ENCODE measurements at regions not wholly inside any gene's neighbourhood (a gene's known extent, or its start where the extent isn't known, plus 50 kb on each side); places are given as distances from the start of the nearest gene placed in this dataset.
"Not testable (repeated sequence)": the region's sequence is repeated elsewhere in the genome, so short reads cannot be mapped to it uniquely, and the experiment has no call there.

- Histone ChIP-seq H3K36me3 (ENCODE audit: control insufficient read depth in 3 of 3, insufficient read depth in 2 of 3, low read depth in 1 of 3, low read length in 3 of 3) (no peaks in the 10 kb centered on the region), H3K4me1 (ENCODE audit: control insufficient read depth in 3 of 3, insufficient read depth in 2 of 3, low read depth in 1 of 3, low read length in 2 of 3) (no peaks in the 10 kb centered on the region), H3K27ac (ENCODE audit: low read depth in 1 of 3, low read length in 2 of 3) (no peak overlapping the region), H3K9me3 (ENCODE audit: control insufficient read depth in 2 of 2, insufficient read depth in 1 of 2, low read depth in 1 of 2, low read length in 1 of 2) (no peaks in the 10 kb centered on the region), H3K27me3 (ENCODE audit: control insufficient read depth in 3 of 3, insufficient read depth in 3 of 3, low read length in 3 of 3) (no peaks in the 10 kb centered on the region), H3K4me3 (ENCODE audit: low read depth in 1 of 3, low read length in 3 of 3) (no peak overlapping the region)
- DNase-seq (no peak), FAIRE-seq (no peak)
- WGBS, 3 donors: 45 to 62% (median 55%) methylated on average over 4 of the region's 4 CpGs
These were observed 891.7 kb upstream of the MIR17HG start for GRCh38 chr13:90455823-90456222.

- no peaks in the 10 kb centered on the region for H3K36me3 ChIP-seq (ENCODE audit: control insufficient read depth in 3 of 3, insufficient read depth in 2 of 3, low read depth in 1 of 3, low read length in 3 of 3)
- no peak for FAIRE-seq
- H3K4me3 ChIP-seq (ENCODE audit: low read depth in 1 of 3, low read length in 3 of 3): no peak overlapping the region
- DNase-seq: no peak
- H3K9me3 ChIP-seq (ENCODE audit: control insufficient read depth in 2 of 2, insufficient read depth in 1 of 2, low read depth in 1 of 2, low read length in 1 of 2): no peaks in the 10 kb centered on the region
- no peaks in the 10 kb centered on the region for H3K4me1 ChIP-seq (ENCODE audit: control insufficient read depth in 3 of 3, insufficient read depth in 2 of 3, low read depth in 1 of 3, low read length in 2 of 3)
- no peaks in the 10 kb centered on the region for H3K27me3 ChIP-seq (ENCODE audit: control insufficient read depth in 3 of 3, insufficient read depth in 3 of 3, low read length in 3 of 3)
- H3K27ac ChIP-seq (ENCODE audit: low read depth in 1 of 3, low read length in 2 of 3): no peak overlapping the region
- 36 to 71% (median 48%) methylated on average over 3 of the region's 3 CpGs for whole genome bisulfite sequencing, 3 donors
These were observed 886.1 kb upstream of the MIR17HG start for GRCh38 chr13:90461398-90461797.

GRCh38 chr13:90477216-90477615 lies 870.3 kb upstream of the MIR17HG start:
- no peaks in the 10 kb centered on the region for H3K27me3 ChIP-seq (ENCODE audit: control insufficient read depth in 3 of 3, insufficient read depth in 3 of 3, low read length in 3 of 3)
- H3K4me1 ChIP-seq (ENCODE audit: control insufficient read depth in 3 of 3, insufficient read depth in 2 of 3, low read depth in 1 of 3, low read length in 2 of 3): no peaks in the 10 kb centered on the region
- FAIRE-seq: no peak
- no peak for DNase-seq
- H3K4me3 ChIP-seq (ENCODE audit: low read depth in 1 of 3, low read length in 3 of 3): no peak overlapping the region
- H3K9me3 ChIP-seq (ENCODE audit: control insufficient read depth in 2 of 2, insufficient read depth in 1 of 2, low read depth in 1 of 2, low read length in 1 of 2): peaks cover 0 to 3% of the 10 kb centered on the region in 2 donors
- no peaks in the 10 kb centered on the region for H3K36me3 ChIP-seq (ENCODE audit: control insufficient read depth in 3 of 3, insufficient read depth in 2 of 3, low read depth in 1 of 3, low read length in 3 of 3)
- H3K27ac ChIP-seq (ENCODE audit: low read depth in 1 of 3, low read length in 2 of 3): no peak overlapping the region

GRCh38 chr13:90483906-90484305 lies 863.6 kb upstream of the MIR17HG start:
- 77 to 85% (median 79%) methylated on average over 1 of the region's 1 CpG for WGBS, 3 donors
- no peak for DNase-seq
- FAIRE-seq: no peak
- Histone ChIP-seq H3K4me3 (ENCODE audit: low read depth in 1 of 3, low read length in 3 of 3) (no peak overlapping the region), H3K27me3 (ENCODE audit: control insufficient read depth in 3 of 3, insufficient read depth in 3 of 3, low read length in 3 of 3) (no peaks in the 10 kb centered on the region), H3K9me3 (ENCODE audit: control insufficient read depth in 2 of 2, insufficient read depth in 1 of 2, low read depth in 1 of 2, low read length in 1 of 2) (peaks cover 0 to 3% of the 10 kb centered on the region in 2 donors), H3K36me3 (ENCODE audit: control insufficient read depth in 3 of 3, insufficient read depth in 2 of 3, low read depth in 1 of 3, low read length in 3 of 3) (no peaks in the 10 kb centered on the region), H3K4me1 (ENCODE audit: control insufficient read depth in 3 of 3, insufficient read depth in 2 of 3, low read depth in 1 of 3, low read length in 2 of 3) (no peaks in the 10 kb centered on the region), H3K27ac (ENCODE audit: low read depth in 1 of 3, low read length in 2 of 3) (no peak overlapping the region)

- H3K4me3 ChIP-seq (ENCODE audit: low read depth in 1 of 3, low read length in 3 of 3): no peak overlapping the region
- H3K27ac ChIP-seq (ENCODE audit: low read depth in 1 of 3, low read length in 2 of 3): no peak overlapping the region
- H3K27me3 ChIP-seq (ENCODE audit: control insufficient read depth in 3 of 3, insufficient read depth in 3 of 3, low read length in 3 of 3): no peaks in the 10 kb centered on the region
- no peak for FAIRE-seq
- no peak for DNase-seq
- H3K36me3 ChIP-seq (ENCODE audit: control insufficient read depth in 3 of 3, insufficient read depth in 2 of 3, low read depth in 1 of 3, low read length in 3 of 3): no peaks in the 10 kb centered on the region
- H3K9me3 ChIP-seq (ENCODE audit: control insufficient read depth in 2 of 2, insufficient read depth in 1 of 2, low read depth in 1 of 2, low read length in 1 of 2): no peaks in the 10 kb centered on the region
- no peaks in the 10 kb centered on the region for H3K4me1 ChIP-seq (ENCODE audit: control insufficient read depth in 3 of 3, insufficient read depth in 2 of 3, low read depth in 1 of 3, low read length in 2 of 3)
These were observed 862.1 kb upstream of the MIR17HG start for GRCh38 chr13:90485436-90485835.

GRCh38 chr13:90492872-90493271 lies 854.6 kb upstream of the MIR17HG start:
- WGBS, 3 donors: 66 to 83% (median 81%) methylated on average over 2 of the region's 2 CpGs
- Histone ChIP-seq H3K9me3 (ENCODE audit: control insufficient read depth in 2 of 2, insufficient read depth in 1 of 2, low read depth in 1 of 2, low read length in 1 of 2) (no peaks in the 10 kb centered on the region), H3K27ac (ENCODE audit: low read depth in 1 of 3, low read length in 2 of 3) (no peak overlapping the region), H3K36me3 (ENCODE audit: control insufficient read depth in 3 of 3, insufficient read depth in 2 of 3, low read depth in 1 of 3, low read length in 3 of 3) (no peaks in the 10 kb centered on the region), H3K4me1 (ENCODE audit: control insufficient read depth in 3 of 3, insufficient read depth in 2 of 3, low read depth in 1 of 3, low read length in 2 of 3) (no peaks in the 10 kb centered on the region), H3K27me3 (ENCODE audit: control insufficient read depth in 3 of 3, insufficient read depth in 3 of 3, low read length in 3 of 3) (no peaks in the 10 kb centered on the region), H3K4me3 (ENCODE audit: low read depth in 1 of 3, low read length in 3 of 3) (no peak overlapping the region)
- no peak for FAIRE-seq
- no peak for DNase-seq

GRCh38 chr13:90493667-90494066 lies 853.8 kb upstream of the MIR17HG start:
- H3K36me3 ChIP-seq (ENCODE audit: control insufficient read depth in 3 of 3, insufficient read depth in 2 of 3, low read depth in 1 of 3, low read length in 3 of 3): no peaks in the 10 kb centered on the region
- 70 to 75% (median 73%) methylated on average over 2 of the region's 2 CpGs for WGBS, 3 donors
- no peaks in the 10 kb centered on the region for H3K27me3 ChIP-seq (ENCODE audit: control insufficient read depth in 3 of 3, insufficient read depth in 3 of 3, low read length in 3 of 3)
- no peak overlapping the region for H3K27ac ChIP-seq (ENCODE audit: low read depth in 1 of 3, low read length in 2 of 3)
- no peaks in the 10 kb centered on the region for H3K4me1 ChIP-seq (ENCODE audit: control insufficient read depth in 3 of 3, insufficient read depth in 2 of 3, low read depth in 1 of 3, low read length in 2 of 3)
- no peaks in the 10 kb centered on the region for H3K9me3 ChIP-seq (ENCODE audit: control insufficient read depth in 2 of 2, insufficient read depth in 1 of 2, low read depth in 1 of 2, low read length in 1 of 2)
- H3K4me3 ChIP-seq (ENCODE audit: low read depth in 1 of 3, low read length in 3 of 3): no peak overlapping the region
- no peak for DNase-seq
- no peak for FAIRE-seq

GRCh38 chr13:90494849-90495248 lies 852.6 kb upstream of the MIR17HG start:
- not testable (repeated sequence) for H3K4me1 ChIP-seq (ENCODE audit: control insufficient read depth in 3 of 3, insufficient read depth in 2 of 3, low read depth in 1 of 3, low read length in 2 of 3); H3K27ac ChIP-seq (ENCODE audit: low read depth in 1 of 3, low read length in 2 of 3); H3K9me3 ChIP-seq (ENCODE audit: control insufficient read depth in 2 of 2, insufficient read depth in 1 of 2, low read depth in 1 of 2, low read length in 1 of 2); FAIRE-seq; H3K36me3 ChIP-seq (ENCODE audit: control insufficient read depth in 3 of 3, insufficient read depth in 2 of 3, low read depth in 1 of 3, low read length in 3 of 3); H3K27me3 ChIP-seq (ENCODE audit: control insufficient read depth in 3 of 3, insufficient read depth in 3 of 3, low read length in 3 of 3); H3K4me3 ChIP-seq (ENCODE audit: low read depth in 1 of 3, low read length in 3 of 3); DNase-seq
- WGBS, 3 donors: 95 to 97% (median 95%) methylated on average over 23 to 27 of the region's 27 CpGs

- Histone ChIP-seq H3K9me3 (ENCODE audit: control insufficient read depth in 2 of 2, insufficient read depth in 1 of 2, low read depth in 1 of 2, low read length in 1 of 2) (no peaks in the 10 kb centered on the region), H3K4me1 (ENCODE audit: control insufficient read depth in 3 of 3, insufficient read depth in 2 of 3, low read depth in 1 of 3, low read length in 2 of 3) (peaks cover 1 to 6% (median 5%) of the 10 kb centered on the region in 3 donors), H3K36me3 (ENCODE audit: control insufficient read depth in 3 of 3, insufficient read depth in 2 of 3, low read depth in 1 of 3, low read length in 3 of 3) (no peaks in the 10 kb centered on the region), H3K4me3 (ENCODE audit: low read depth in 1 of 3, low read length in 3 of 3) (no peak overlapping the region), H3K27ac (ENCODE audit: low read depth in 1 of 3, low read length in 2 of 3) (no peak overlapping the region), H3K27me3 (ENCODE audit: control insufficient read depth in 3 of 3, insufficient read depth in 3 of 3, low read length in 3 of 3) (no peaks in the 10 kb centered on the region)
- WGBS, 3 donors: 10 to 56% (median 31%) methylated on average over 1 of the region's 1 CpG
- FAIRE-seq (no peak), DNase-seq (peak; percentile 2)
These were observed 849.4 kb upstream of the MIR17HG start for GRCh38 chr13:90498096-90498495.

Data from small intestine (tissue), 7 donors.